Renal cortical epithelial cell (primary cell): ENCODE measurements at regions not wholly inside any gene's neighbourhood (a gene's known extent, or its start where the extent isn't known, plus 50 kb on each side); places are given as distances from the start of the nearest gene placed in this dataset.

Source experiments
- DNase-seq: peaks from one replicate; pipeline ENCODE4 v3.0.0-alpha.2; 2011; ENCODE audit warnings: low read depth

GRCh38 chr11:8323161-8323935 is 59.7 kb upstream of the LMO1 start:
- DNase-seq, result no peak

- DNase-seq, result no peak
These were observed 58.2 kb upstream of the LMO1 start for GRCh38 chr11:8321876-8322275.

GRCh38 chr11:8320076-8320475 is 56.4 kb upstream of the LMO1 start:
- no peak for DNase-seq

- no peak for DNase-seq
These were observed 54.9 kb upstream of the LMO1 start for GRCh38 chr11:8318536-8318935.

- DNase-seq, result no peak
These were observed 53.5 kb upstream of the LMO1 start for GRCh38 chr11:8317159-8317558.

- no peak for DNase-seq
These were observed 52.3 kb upstream of the LMO1 start for GRCh38 chr11:8315954-8316353.

GRCh38 chr11:8315463-8315862 is 51.8 kb upstream of the LMO1 start:
- DNase-seq, result no peak

- DNase-seq, result no peak
These were observed 51.2 kb upstream of the LMO1 start for GRCh38 chr11:8314916-8315315.

GRCh38 chr11:8313504-8314090 is 49.9 kb upstream of the LMO1 start:
- no peak for DNase-seq
